KMS-11 (cell line): ENCODE measurements at regions not wholly inside any gene's neighbourhood (a gene's known extent, or its start where the extent isn't known, plus 50 kb on each side); places are given as distances from the start of the nearest gene placed in this dataset.

Source experiments
- H2AFZ ChIP-seq: fragments of 200-600 bp; sonication (generic); 2 replicates; pipeline ENCODE4 v1.6.1; 2016; ENCODE audit warnings: antibody characterized with exemption, mixed run types, low read depth
- H3K27ac ChIP-seq: fragments of 200-600 bp; sonication (generic); 2 replicates; pipeline ENCODE4 v1.6.1; 2016; ENCODE audit warnings: mild to moderate bottlenecking, mixed run types
- H3K27me3 ChIP-seq: fragments of 200-600 bp; sonication (generic); 2 replicates; pipeline ENCODE4 v1.6.1; 2017; ENCODE audit warnings: mild to moderate bottlenecking, low read depth, mixed run types, moderate library complexity; ENCODE audit not compliant: insufficient read depth
- H3K36me3 ChIP-seq: fragments of 200-600 bp; sonication (generic); 2 replicates; pipeline ENCODE4 v1.6.1; 2017; ENCODE audit warnings: mild to moderate bottlenecking, mixed run types; ENCODE audit not compliant: insufficient read depth
- H3K4me1 ChIP-seq: fragments of 200-600 bp; sonication (generic); 2 replicates; pipeline ENCODE4 v1.6.1; 2016; ENCODE audit warnings: mild to moderate bottlenecking, low read depth, mixed run types; ENCODE audit not compliant: poor library complexity, severe bottlenecking
- H3K4me2 ChIP-seq: fragments of 200-600 bp; sonication (generic); 2 replicates; pipeline ENCODE4 v1.7.0; 2016; ENCODE audit warnings: mild to moderate bottlenecking, mixed run types
- H3K4me3 ChIP-seq: fragments of 200-600 bp; sonication (generic); IDR thresholded peaks from 2 replicates; pipeline ENCODE4 v1.6.1; 2017; ENCODE audit warnings: low read depth, low read length, mixed read lengths; ENCODE audit not compliant: insufficient read depth
- H3K79me2 ChIP-seq: fragments of 200-600 bp; sonication (generic); 2 replicates; pipeline ENCODE4 v1.6.1; 2016; ENCODE audit warnings: low read depth, mixed run types; ENCODE audit not compliant: insufficient read depth
- H3K9ac ChIP-seq: fragments of 200-600 bp; sonication (generic); 2 replicates; pipeline ENCODE4 v1.6.1; 2016; ENCODE audit warnings: mild to moderate bottlenecking, mixed run types
- H4K20me1 ChIP-seq: fragments of 200-600 bp; sonication (generic); 2 replicates; pipeline ENCODE4 v1.6.1; 2016; ENCODE audit warnings: mild to moderate bottlenecking, mixed run types; ENCODE audit not compliant: insufficient read depth
- CTCF ChIP-seq: fragments of 200-600 bp; sonication (generic); conservative IDR thresholded peaks from 2 replicates; pipeline ENCODE4 v1.6.1; 2017; ENCODE audit warnings: low read depth, mild to moderate bottlenecking, antibody characterized with exemption, low read length, moderate library complexity, mixed read lengths

DNA sequence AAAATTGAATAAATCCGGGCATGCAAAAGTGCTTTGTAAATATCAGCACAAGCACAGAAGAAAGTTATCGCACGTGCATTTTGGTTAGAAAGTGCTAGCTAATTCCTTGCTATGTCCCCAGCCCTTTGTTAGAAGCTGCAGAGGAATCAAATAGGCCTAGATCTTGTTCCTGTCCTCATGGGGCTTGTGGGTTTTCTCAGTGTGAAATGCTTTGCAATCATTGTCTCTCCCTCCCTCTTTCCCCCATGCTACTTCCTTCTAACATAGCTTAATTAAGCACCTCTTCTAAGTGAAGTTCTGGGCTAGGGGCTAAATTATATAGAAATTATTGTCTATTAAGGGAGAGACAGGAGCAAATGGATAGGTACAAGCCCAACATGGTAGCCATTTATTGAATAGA, 271.7 kb downstream of the RPLP1 start:
- Histone ChIP-seq H3K36me3 (no peaks in the 10 kb centered on the region), H3K27ac (no peak overlapping the region), H2AFZ (no peak overlapping the region), H3K4me2 (no peak overlapping the region), H3K4me1 (peaks cover 38% of the 10 kb centered on the region), H3K79me2 (no peaks in the 10 kb centered on the region), H3K4me3 (no peak overlapping the region), H3K9ac (no peak overlapping the region), H3K27me3 (no peaks in the 10 kb centered on the region; the same call in 1 of the 2 replicates), H4K20me1 (no peaks in the 10 kb centered on the region)
- TF ChIP-seq CTCF, result no peak

GRCh38 chr15:69725275-69725674, 272.7 kb downstream of the RPLP1 start:
- Histone ChIP-seq H3K4me3 (no peak overlapping the region), H3K4me1 (peaks cover 40% of the 10 kb centered on the region), H2AFZ (no peak overlapping the region), H3K79me2 (no peaks in the 10 kb centered on the region), H4K20me1 (no peaks in the 10 kb centered on the region), H3K27me3 (no peaks in the 10 kb centered on the region; the same call in 1 of the 2 replicates), H3K27ac (no peak overlapping the region), H3K4me2 (no peak overlapping the region), H3K9ac (no peak overlapping the region), H3K36me3 (no peaks in the 10 kb centered on the region)
- TF ChIP-seq CTCF, result no peak

DNA sequence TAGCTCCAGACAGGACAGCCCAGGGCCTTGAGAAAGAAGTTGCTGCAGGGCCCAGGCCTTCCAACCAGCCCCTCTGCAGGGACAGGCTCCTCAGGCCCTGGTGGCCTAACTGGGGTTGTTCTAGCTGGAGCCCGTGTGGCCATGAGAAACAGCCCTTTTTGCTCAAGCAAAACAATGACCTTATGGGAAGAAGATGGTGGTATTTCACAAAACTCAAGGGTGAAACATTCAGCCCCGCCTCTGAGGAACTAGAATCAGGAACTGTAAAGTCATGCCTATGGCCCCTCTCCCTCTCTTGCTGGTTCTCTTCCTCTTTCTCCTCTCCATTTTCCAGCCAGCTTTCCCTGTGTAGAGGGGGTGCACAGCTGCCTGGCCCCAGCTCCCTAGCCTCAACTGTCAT, 273.3 kb downstream of the RPLP1 start:
- H3K27me3 ChIP-seq, result no peaks in the 10 kb centered on the region; the same call in 1 of the 2 replicates
- H3K79me2 ChIP-seq, result no peaks in the 10 kb centered on the region
- no peak for TF ChIP-seq CTCF
- no peak overlapping the region for H3K27ac ChIP-seq
- no peaks in the 10 kb centered on the region for H4K20me1 ChIP-seq
- peaks cover 39% of the 10 kb centered on the region for H3K4me1 ChIP-seq
- H3K4me2 ChIP-seq, result no peak overlapping the region
- no peak overlapping the region for H2AFZ ChIP-seq
- H3K9ac ChIP-seq, result no peak overlapping the region
- H3K36me3 ChIP-seq, result no peaks in the 10 kb centered on the region
- H3K4me3 ChIP-seq, result no peak overlapping the region

- Histone ChIP-seq H2AFZ (no peak overlapping the region), H3K79me2 (no peaks in the 10 kb centered on the region), H4K20me1 (no peaks in the 10 kb centered on the region), H3K4me2 (no peak overlapping the region), H3K4me1 (peaks cover 27% of the 10 kb centered on the region), H3K27ac (no peak overlapping the region), H3K36me3 (no peaks in the 10 kb centered on the region), H3K4me3 (no peak overlapping the region), H3K9ac (no peak overlapping the region), H3K27me3 (no peaks in the 10 kb centered on the region; the same call in 1 of the 2 replicates)
- no peak for TF ChIP-seq CTCF
Observed at GRCh38 chr15:69727121-69727924, 274.7 kb downstream of the RPLP1 start.
